HuH-7 (cell line): ENCODE measurements at regions not wholly inside any gene's neighbourhood (a gene's known extent, or its start where the extent isn't known, plus 50 kb on each side); places are given as distances from the start of the nearest gene placed in this dataset.
A peak's percentile ranks its signal among the peaks of the same experiment; 100 is the strongest.
"Not testable (repeated sequence)": the region's sequence is repeated elsewhere in the genome, so short reads cannot be mapped to it uniquely, and the experiment has no call there.

Source experiments
- DNase-seq: peaks from one replicate; pipeline ENCODE4 v3.0.0; 2011; ENCODE audit warnings: low spot score

- DNase-seq = no peak
These were observed 213.5 kb upstream of the SYNCRIP start for GRCh38 chr6:85856235-85856634.

GRCh38 chr6:85838351-85839119, 195.8 kb upstream of the SYNCRIP start:
- not testable (repeated sequence) for DNase-seq

GRCh38 chr6:85828973-85829372, 186.3 kb upstream of the SYNCRIP start:
- DNase-seq = no peak

- no peak for DNase-seq
These were observed 184.3 kb upstream of the SYNCRIP start for GRCh38 chr6:85826997-85827396.

- no peak for DNase-seq
These were observed 181.6 kb upstream of the SYNCRIP start for GRCh38 chr6:85824329-85824728.

- no peak for DNase-seq
These were observed 167.9 kb upstream of the SYNCRIP start for GRCh38 chr6:85810558-85810957.

GRCh38 chr6:85803721-85804120, 161.0 kb upstream of the SYNCRIP start:
- no peak for DNase-seq

- DNase-seq = no peak
These were observed 159.5 kb upstream of the SYNCRIP start for GRCh38 chr6:85802162-85802561.

- DNase-seq = no peak
These were observed 156.4 kb upstream of the SYNCRIP start for GRCh38 chr6:85798931-85799652.

GRCh38 chr6:85797993-85798392, 155.3 kb upstream of the SYNCRIP start:
- no peak for DNase-seq

- DNase-seq = no peak
These were observed 153.3 kb upstream of the SYNCRIP start for GRCh38 chr6:85795945-85796344.

GRCh38 chr6:85792254-85792653, 149.6 kb upstream of the SYNCRIP start:
- no peak for DNase-seq

- DNase-seq = no peak
These were observed 133.2 kb upstream of the SYNCRIP start for GRCh38 chr6:85775883-85776282.

- no peak for DNase-seq
These were observed 130.0 kb upstream of the SYNCRIP start for GRCh38 chr6:85772641-85773040.

- DNase-seq = no peak
These were observed 129.3 kb upstream of the SYNCRIP start for GRCh38 chr6:85771925-85772430.

- no peak for DNase-seq
These were observed 128.8 kb upstream of the SYNCRIP start for GRCh38 chr6:85771455-85771854.

- DNase-seq = no peak
These were observed 122.2 kb upstream of the SYNCRIP start for GRCh38 chr6:85764844-85765243.

- DNase-seq = no peak
These were observed 114.3 kb upstream of the SYNCRIP start for GRCh38 chr6:85756982-85757381.

- peak; percentile 25 for DNase-seq
These were observed 112.2 kb upstream of the SYNCRIP start for GRCh38 chr6:85754894-85755293.

GRCh38 chr6:85752602-85753001, 109.9 kb upstream of the SYNCRIP start:
- no peak for DNase-seq

GRCh38 chr6:85751374-85752055, 108.8 kb upstream of the SYNCRIP start:
- no peak for DNase-seq

GRCh38 chr6:85750146-85750545, 107.5 kb upstream of the SYNCRIP start:
- not testable (repeated sequence) for DNase-seq

- DNase-seq = no peak
These were observed 106.5 kb upstream of the SYNCRIP start for GRCh38 chr6:85749236-85749635.
